ENCODE measurements at regions not wholly inside any gene's neighbourhood (a gene's known extent, or its start where the extent isn't known, plus 50 kb on each side); places are given as distances from the start of the nearest gene placed in this dataset.

GRCh38 chr13:111597618-111598017, 277.2 kb downstream of the TEX29 start:
- no peak for TF ChIP-seq CTCF (IDR thresholded peaks at IDR 0.05)
- TF ChIP-seq POLR2A (IDR thresholded peaks at IDR 0.05), result no peak

Data from ovary (tissue), 3 donors.